K562 (cell line): ENCODE measurements at regions not wholly inside any gene's neighbourhood (a gene's known extent, or its start where the extent isn't known, plus 50 kb on each side); places are given as distances from the start of the nearest gene placed in this dataset.

Experiments
- ATAC-seq: fragments of 200-7000 bp; cut with Tn5 transposase; 3 replicates; pipeline ENCODE4 v1.9.1; 2020; ENCODE audit warnings: moderate library complexity
- BruUV-seq: library from RNA; stranded (reverse); fragments of 400-500 nt; replicated peaks from 2 replicates; lab custom pipeline; 2021; lab: Mats Ljungman, UMichigan
- CTCF ChIA-PET: fragments of 300-600 bp; formaldehyde crosslinking; extraction: SDS; loops from one replicate; lab custom pipeline; 2021; ENCODE audit warnings: low intra/inter-chr PET ratio; lab: Yijun Ruan, JAX
- POLR2A ChIA-PET: fragments of 300-600, 350-650 bp; sonication (Branson Sonifier 250); formaldehyde crosslinking; extraction: SDS; loops from one replicate; lab custom pipeline; 2021; ENCODE audit warnings: antibody characterized with exemption, inconsistent platforms; lab: Yijun Ruan, JAX
- DNase-seq, 4 experiments: peaks; one replicate each; pipeline versions ENCODE4 v3.0.0 to v3.0.0-alpha.2; 2011 to 2018; ENCODE audit warnings: low spot score in 3 of 4, mixed read lengths in 3 of 4; ENCODE audit errors: extremely low read depth in 1 of 4
- FAIRE-seq: peaks from 2 replicates; lab custom pipeline; 2011; peaks lifted over from hg19 to GRCh38; lab: Jason Lieb, UNC
- H2AFZ ChIP-seq: 2 replicates; pipeline ENCODE4 v1.6.0; 2011; ENCODE audit warnings: low read depth, low read length, control low read depth, inconsistent platforms
- H3K27ac ChIP-seq: fragments of 200-600 bp; 3 replicates; pipeline ENCODE4 v1.8.0; 2011; ENCODE audit warnings: low read depth, mild to moderate bottlenecking, control low read depth, inconsistent platforms, low read length, moderate library complexity, mixed read lengths; ENCODE audit errors: extremely low read depth
- H3K27me3 ChIP-seq, 2 experiments: fragments of 300-600 bp in 1 of 2; 2 replicates in 1 of 2; 3 replicates in 1 of 2; pipeline versions ENCODE4 v1.6.0 to v1.8.0; 2011; ENCODE audit warnings: inconsistent platforms in 2 of 2, low read length in 2 of 2, mild to moderate bottlenecking in 1 of 2, mixed read lengths in 1 of 2, moderate library complexity in 1 of 2; ENCODE audit not compliant: control insufficient read depth in 2 of 2, insufficient read depth in 2 of 2
- H3K36me3 ChIP-seq: fragments of 300-600 bp; 3 replicates; pipeline ENCODE4 v1.8.0; 2011; ENCODE audit warnings: mild to moderate bottlenecking, low read length, inconsistent platforms; ENCODE audit not compliant: control insufficient read depth, insufficient read depth
- H3K4me1 ChIP-seq, 2 experiments: fragments of 200-600 bp in 1 of 2; replicated peaks in 1 of 2; 2 replicates in 1 of 2; 3 replicates in 1 of 2; pipeline versions ENCODE4 v1.5.1 to v1.8.0; 2011; ENCODE audit warnings: inconsistent platforms in 2 of 2, low read length in 2 of 2, mild to moderate bottlenecking in 1 of 2, mixed read lengths in 1 of 2, moderate library complexity in 1 of 2; ENCODE audit not compliant: control insufficient read depth in 2 of 2, insufficient read depth in 2 of 2
- H3K4me2 ChIP-seq: 2 replicates; pipeline ENCODE4 v1.6.1; 2011; ENCODE audit warnings: low read length, control low read depth, inconsistent platforms, mixed read lengths; ENCODE audit not compliant: insufficient read depth
- H3K4me3 ChIP-seq: fragments of 200-600 bp; sonication (generic), shearing (Covaris generic); 2 replicates; pipeline ENCODE4 v1.5.1; 2016; ENCODE audit warnings: control low read depth, inconsistent platforms
- H3K79me2 ChIP-seq: fragments of 200-600 bp; 3 replicates; pipeline ENCODE4 v1.8.0; 2011; ENCODE audit warnings: low read length, inconsistent platforms; ENCODE audit not compliant: control insufficient read depth, insufficient read depth
- H3K9ac ChIP-seq, 2 experiments: 2 replicates each; pipeline versions ENCODE4 v1.6.0 to v1.6.1; 2011; ENCODE audit warnings: low read depth in 2 of 2, low read length in 2 of 2, control low read depth in 1 of 2, inconsistent platforms in 1 of 2, mild to moderate bottlenecking in 1 of 2, mixed read lengths in 1 of 2; ENCODE audit not compliant: insufficient read depth in 1 of 2
- H3K9me1 ChIP-seq: one replicate; pipeline ENCODE4 v1.6.0; 2011; ENCODE audit warnings: inconsistent platforms, mild to moderate bottlenecking, low read length, moderate library complexity; ENCODE audit not compliant: control insufficient read depth, insufficient read depth
- H3K9me3 ChIP-seq: replicated peaks from 2 replicates; pipeline ENCODE4 v1.5.1; 2011; ENCODE audit warnings: low read depth, low read length, inconsistent platforms; ENCODE audit not compliant: control insufficient read depth, insufficient read depth
- H4K20me1 ChIP-seq: replicated peaks from 2 replicates; pipeline ENCODE4 v1.6.1; 2011; ENCODE audit warnings: low read length, inconsistent platforms, mixed read lengths; ENCODE audit not compliant: control insufficient read depth, insufficient read depth
- RNF219 ChIP-seq: fragments of 250-450 bp; sonication (Bioruptor Pico); IDR thresholded peaks from 2 replicates; pipeline ENCODE4 v1.5.0; 2022; ENCODE audit warnings: mild to moderate bottlenecking
- SP2 ChIP-seq: IDR thresholded peaks from 2 replicates; pipeline ENCODE4 v1.6.1; 2011; ENCODE audit warnings: mild to moderate bottlenecking, low read depth, low read length, moderate library complexity; ENCODE audit not compliant: poor library complexity, severe bottlenecking; ENCODE audit errors: extremely low read depth
- TCFL5 ChIP-seq: fragments of 250-450 bp; sonication (Bioruptor Pico); conservative IDR thresholded peaks from 2 replicates; pipeline ENCODE4 v1.6.1; 2021; ENCODE audit warnings: mild to moderate bottlenecking, moderate library complexity, matching md5 sums
- WGBS: fragments of 100-300 bp; shearing (Covaris generic); methylation state at CpG from one replicate; pipeline ENCODE4 v1.1.6; 2016; ENCODE audit warnings: low coverage, mixed read lengths; ENCODE audit not compliant: insufficient coverage; ENCODE audit errors: missing lambda C conversion rate; 5-methylcytosine and 5-hydroxymethylcytosine counted together
- in situ Hi-C: fragments of 300-500 bp; cut with MboI; formaldehyde crosslinking; loops from 4 replicates; pipeline ENCODE4 v1.15.0; 2018; ENCODE audit warnings: inconsistent platforms, mixed read lengths
- intact Hi-C: fragments of 100-400 bp; cut with micrococcal nuclease; formaldehyde crosslinking; loops from 2 replicates; pipeline ENCODE4 v1.14.2; 2022

DNA sequence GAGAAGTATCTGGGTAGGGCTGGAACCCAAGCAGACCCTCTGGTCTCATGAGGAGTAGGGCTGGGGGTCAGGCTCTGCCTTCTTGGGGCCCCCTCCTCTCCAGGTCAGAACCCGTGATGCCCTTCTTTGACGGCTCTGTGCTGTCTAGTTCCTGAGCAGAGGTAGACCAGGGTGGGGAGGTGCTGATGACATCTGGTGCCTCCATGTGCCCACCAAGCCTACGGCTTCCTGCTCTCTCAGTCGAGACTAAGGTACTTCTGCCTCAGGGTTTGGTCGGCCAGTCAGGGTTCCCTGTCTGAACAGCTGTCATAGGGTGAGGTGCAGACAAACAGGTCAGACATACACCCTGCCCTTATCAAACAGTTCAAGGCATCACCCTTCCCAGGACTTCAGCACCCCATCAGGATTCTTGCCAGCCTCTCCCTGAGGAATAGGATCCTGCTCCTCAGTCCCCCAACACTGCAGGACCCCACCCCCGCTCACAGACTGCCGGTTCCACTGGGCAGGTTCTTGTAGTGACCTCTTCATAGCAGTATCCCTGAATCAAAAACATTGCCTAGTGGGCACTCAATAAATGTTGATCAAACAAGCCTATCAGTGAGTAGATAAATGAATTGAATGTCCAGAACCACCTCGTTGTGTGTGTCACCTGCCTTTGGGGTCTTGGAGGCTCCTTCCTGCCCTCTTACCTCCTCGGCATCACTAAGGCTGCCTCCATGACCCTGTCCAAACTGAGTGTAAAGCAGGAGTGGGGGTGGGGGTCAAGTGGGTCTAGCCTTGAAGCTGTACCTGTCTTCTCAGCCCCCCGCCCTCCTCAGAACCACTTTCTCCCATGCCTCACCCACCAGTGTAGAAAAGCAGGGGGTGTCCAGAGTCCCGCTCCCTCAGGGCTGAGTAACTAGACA is 158.2 kb downstream of the BUD13 start:
- in situ Hi-C loops, result no loop called here
- ATAC-seq, result no peak

More for the DNA sequence above, 158.2 kb downstream of the BUD13 start:
- POLR2A ChIA-PET, result no interaction called here
- Histone ChIP-seq H3K9me3 (no peaks in the 10 kb centered on the region), H4K20me1 (peaks cover 8% of the 10 kb centered on the region; the same call in 1 of the 2 replicates), H3K4me2 (no peak overlapping the region), H3K4me3 (no peak overlapping the region), H3K36me3 (no peaks in the 10 kb centered on the region), H2AFZ (no peak overlapping the region), H3K79me2 (no peaks in the 10 kb centered on the region), H3K9ac (no peak overlapping the region), H3K27ac (no peak overlapping the region), H3K9me1 (no peaks in the 10 kb centered on the region), H3K4me1 (no peaks in the 10 kb centered on the region; a peak in 1 of 5 replicates), H3K27me3 (peaks cover 8 to 35% of the 10 kb centered on the region in 2 experiments; a peak in 4 of 5 replicates)
- 0% methylated on average over 11 of the region's 11 CpGs for WGBS
- BruUV-seq, result no TSS peak
- TF ChIP-seq TCFL5, result no peak
- no peak for TF ChIP-seq RNF219 (CRISPR knock-in tag)
- no peak for TF ChIP-seq SP2
- FAIRE-seq (no peak), DNase-seq (no peak)
- CTCF ChIA-PET, result interaction anchor here (0.6 kb wide), 1 partner anchor 49 kb away, joined by 6 read pairs; no protein-coding TSS in a partner anchor
- intact Hi-C loops, result no loop called here
